ENCODE measurements at regions not wholly inside any gene's neighbourhood (a gene's known extent, or its start where the extent isn't known, plus 50 kb on each side); places are given as distances from the start of the nearest gene placed in this dataset.
"Not testable (repeated sequence)": the region's sequence is repeated elsewhere in the genome, so short reads cannot be mapped to it uniquely, and the experiment has no call there.

DNA sequence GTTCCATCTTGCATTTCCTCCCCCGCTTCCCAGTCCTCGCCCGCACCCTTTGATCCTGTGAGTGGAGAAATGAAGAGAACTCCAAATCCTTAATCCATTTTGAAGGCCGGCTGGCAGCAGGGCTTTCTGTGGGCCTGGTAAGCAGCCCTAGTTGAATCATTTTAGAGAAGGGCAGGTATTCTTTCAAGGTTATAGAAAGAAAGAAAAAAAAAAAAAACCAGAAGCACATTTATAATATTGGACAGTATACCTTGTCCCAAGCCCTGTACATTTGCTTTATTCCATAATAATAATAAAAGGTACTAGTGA is 103.7 kb downstream of the PROP1 start:
- CTCF ChIA-PET, result not testable (repeated sequence)

DNA sequence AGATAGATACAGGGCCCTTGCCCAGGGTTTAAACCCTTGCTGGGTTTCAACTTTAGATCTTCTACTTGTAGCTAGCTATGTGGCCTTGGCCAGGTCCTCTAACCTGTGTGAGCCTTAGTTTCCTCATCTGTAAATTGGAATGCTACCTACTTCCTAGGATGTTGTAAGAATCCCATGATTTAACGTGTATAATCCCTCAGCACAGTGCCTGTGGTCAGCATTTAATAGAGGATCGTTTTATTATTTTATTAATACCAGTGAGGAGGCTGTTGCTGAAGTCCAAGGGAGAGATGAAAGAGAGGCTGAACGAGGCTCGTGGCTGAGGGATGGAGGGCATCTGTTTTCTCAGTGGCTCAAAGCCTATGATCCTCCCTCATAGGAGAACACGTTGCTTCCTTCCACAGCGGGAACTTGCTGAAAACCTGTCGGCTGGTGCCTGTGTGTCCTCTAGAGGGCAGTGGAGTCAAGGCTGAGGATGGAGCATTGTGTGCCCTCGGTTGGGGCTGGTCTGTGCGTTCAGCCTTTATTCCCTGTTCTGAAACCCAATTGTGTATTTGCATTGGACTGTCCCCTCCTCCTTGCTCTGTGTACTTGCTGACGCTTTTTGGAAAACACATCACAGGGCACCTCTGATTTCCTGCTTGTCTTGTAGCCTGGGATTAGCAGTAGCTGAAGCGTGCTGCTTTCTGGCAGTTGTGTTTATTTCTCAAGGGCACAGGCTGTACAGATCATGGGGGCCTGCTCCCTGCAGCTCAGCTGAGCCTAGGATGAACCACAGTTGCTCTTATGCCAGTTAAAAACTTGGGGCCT is 104.3 kb downstream of the PROP1 start:
- H3K4me3 ChIP-seq (ENCODE audit: control insufficient read depth in 1 of 7, extremely low read depth in 1 of 7, insufficient read depth in 4 of 7, low read depth in 2 of 7, low read length in 6 of 7); H3K27ac ChIP-seq (ENCODE audit: insufficient read depth in 1 of 2, low read depth in 1 of 2, low read length in 2 of 2, poor library complexity in 1 of 2, severe bottlenecking in 2 of 2); H3K4me1 ChIP-seq (ENCODE audit: control extremely low read depth in 1 of 4, control insufficient read depth in 4 of 4, insufficient read depth in 4 of 4, low read length in 3 of 4); H3K36me3 ChIP-seq (ENCODE audit: control insufficient read depth in 4 of 4, insufficient read depth in 4 of 4, low read length in 3 of 4); H3K27me3 ChIP-seq (replicated peaks in 2 of 5; ENCODE audit: control insufficient read depth in 4 of 5, insufficient read depth in 5 of 5, low read length in 4 of 5); CTCF ChIA-PET; DNase-seq; POLR2A ChIA-PET; H3K9me3 ChIP-seq (ENCODE audit: control extremely low read depth in 1 of 5, control insufficient read depth in 4 of 5, insufficient read depth in 2 of 5, low read depth in 1 of 5, low read length in 4 of 5): not testable (repeated sequence)
- WGBS (ENCODE audit: insufficient coverage), result no CpG with 5 or more reads among the region's 11 CpGs

More for the DNA sequence above, 103.7 kb downstream of the PROP1 start:
- DNase-seq; H3K9me3 ChIP-seq (ENCODE audit: control extremely low read depth in 1 of 5, control insufficient read depth in 4 of 5, insufficient read depth in 2 of 5, low read depth in 1 of 5, low read length in 4 of 5); H3K4me3 ChIP-seq (ENCODE audit: control insufficient read depth in 1 of 7, extremely low read depth in 1 of 7, insufficient read depth in 4 of 7, low read depth in 2 of 7, low read length in 6 of 7); H3K4me1 ChIP-seq (ENCODE audit: control extremely low read depth in 1 of 4, control insufficient read depth in 4 of 4, insufficient read depth in 4 of 4, low read length in 3 of 4); H3K27ac ChIP-seq (ENCODE audit: insufficient read depth in 1 of 2, low read depth in 1 of 2, low read length in 2 of 2, poor library complexity in 1 of 2, severe bottlenecking in 2 of 2); H3K27me3 ChIP-seq (replicated peaks in 2 of 5; ENCODE audit: control insufficient read depth in 4 of 5, insufficient read depth in 5 of 5, low read length in 4 of 5); H3K36me3 ChIP-seq (ENCODE audit: control insufficient read depth in 4 of 4, insufficient read depth in 4 of 4, low read length in 3 of 4); POLR2A ChIA-PET: not testable (repeated sequence)
- WGBS (ENCODE audit: insufficient coverage), result no CpG with 5 or more reads among the region's 4 CpGs

DNA sequence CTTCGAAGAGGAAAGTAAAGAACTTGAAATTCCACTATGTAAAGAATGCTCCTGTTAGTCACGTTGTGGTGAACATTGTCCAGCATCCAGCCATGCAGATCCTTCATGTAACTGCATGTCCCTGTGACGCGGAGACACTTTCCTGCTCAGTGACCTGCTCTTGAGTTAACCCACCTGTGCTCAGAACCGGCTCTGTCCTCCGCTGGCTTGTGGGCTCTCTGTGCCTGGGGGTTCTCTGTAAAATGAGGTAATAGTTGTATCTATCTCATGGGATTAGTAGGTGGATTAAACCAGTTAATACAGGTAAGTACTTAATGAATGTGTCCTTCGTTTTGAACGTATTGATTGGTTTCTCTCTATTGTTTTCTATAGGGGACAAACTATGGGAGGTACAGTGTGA is 100.6 kb upstream of the FAM153A start:
- CTCF ChIA-PET; POLR2A ChIA-PET; H3K27me3 ChIP-seq (replicated peaks in 2 of 5; ENCODE audit: control insufficient read depth in 4 of 5, insufficient read depth in 5 of 5, low read length in 4 of 5); H3K4me1 ChIP-seq (ENCODE audit: control extremely low read depth in 1 of 4, control insufficient read depth in 4 of 4, insufficient read depth in 4 of 4, low read length in 3 of 4); H3K36me3 ChIP-seq (ENCODE audit: control insufficient read depth in 4 of 4, insufficient read depth in 4 of 4, low read length in 3 of 4); DNase-seq; H3K27ac ChIP-seq (ENCODE audit: insufficient read depth in 1 of 2, low read depth in 1 of 2, low read length in 2 of 2, poor library complexity in 1 of 2, severe bottlenecking in 2 of 2); H3K4me3 ChIP-seq (ENCODE audit: control insufficient read depth in 1 of 7, extremely low read depth in 1 of 7, insufficient read depth in 4 of 7, low read depth in 2 of 7, low read length in 6 of 7); H3K9me3 ChIP-seq (ENCODE audit: control extremely low read depth in 1 of 5, control insufficient read depth in 4 of 5, insufficient read depth in 2 of 5, low read depth in 1 of 5, low read length in 4 of 5): not testable (repeated sequence)
- 100% methylated on average over 3 of the region's 8 CpGs for WGBS (ENCODE audit: insufficient coverage)

DNA sequence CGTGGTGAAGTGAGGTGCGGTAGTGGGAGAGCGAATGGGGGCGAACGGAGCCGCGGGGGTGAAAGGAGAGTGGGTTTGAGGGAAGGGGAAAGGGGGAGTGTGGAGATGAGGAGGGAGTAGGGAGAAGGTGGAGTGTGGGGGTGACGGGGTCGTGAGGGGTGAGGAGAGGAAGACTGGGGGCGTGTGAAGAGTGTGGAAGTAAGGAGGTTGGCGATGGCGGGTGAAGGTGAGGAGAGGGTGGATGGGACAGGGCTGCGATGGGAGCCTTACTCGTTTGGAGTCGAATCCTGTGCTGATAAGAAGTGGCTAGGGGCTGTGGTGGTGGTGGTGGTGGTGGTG is 93.2 kb upstream of the FAM153A start:
- peak overlapping the region in 4 of 7 experiments; percentile 49 to 77 (median 62) for H3K4me3 ChIP-seq (ENCODE audit: control insufficient read depth in 1 of 7, extremely low read depth in 1 of 7, insufficient read depth in 4 of 7, low read depth in 2 of 7, low read length in 6 of 7)
- H3K9me3 ChIP-seq (ENCODE audit: control extremely low read depth in 1 of 5, control insufficient read depth in 4 of 5, insufficient read depth in 2 of 5, low read depth in 1 of 5, low read length in 4 of 5); H3K27ac ChIP-seq (ENCODE audit: insufficient read depth in 1 of 2, low read depth in 1 of 2, low read length in 2 of 2, poor library complexity in 1 of 2, severe bottlenecking in 2 of 2); H3K27me3 ChIP-seq (replicated peaks in 2 of 5; ENCODE audit: control insufficient read depth in 4 of 5, insufficient read depth in 5 of 5, low read length in 4 of 5); POLR2A ChIA-PET; H3K36me3 ChIP-seq (ENCODE audit: control insufficient read depth in 4 of 4, insufficient read depth in 4 of 4, low read length in 3 of 4); H3K4me1 ChIP-seq (ENCODE audit: control extremely low read depth in 1 of 4, control insufficient read depth in 4 of 4, insufficient read depth in 4 of 4, low read length in 3 of 4); CTCF ChIA-PET: not testable (repeated sequence)
- DNase-seq, result peak in 2 of 3 donors; percentile 9 to 16
- whole genome bisulfite sequencing (ENCODE audit: insufficient coverage), result no CpG with 5 or more reads among the region's 15 CpGs

DNA sequence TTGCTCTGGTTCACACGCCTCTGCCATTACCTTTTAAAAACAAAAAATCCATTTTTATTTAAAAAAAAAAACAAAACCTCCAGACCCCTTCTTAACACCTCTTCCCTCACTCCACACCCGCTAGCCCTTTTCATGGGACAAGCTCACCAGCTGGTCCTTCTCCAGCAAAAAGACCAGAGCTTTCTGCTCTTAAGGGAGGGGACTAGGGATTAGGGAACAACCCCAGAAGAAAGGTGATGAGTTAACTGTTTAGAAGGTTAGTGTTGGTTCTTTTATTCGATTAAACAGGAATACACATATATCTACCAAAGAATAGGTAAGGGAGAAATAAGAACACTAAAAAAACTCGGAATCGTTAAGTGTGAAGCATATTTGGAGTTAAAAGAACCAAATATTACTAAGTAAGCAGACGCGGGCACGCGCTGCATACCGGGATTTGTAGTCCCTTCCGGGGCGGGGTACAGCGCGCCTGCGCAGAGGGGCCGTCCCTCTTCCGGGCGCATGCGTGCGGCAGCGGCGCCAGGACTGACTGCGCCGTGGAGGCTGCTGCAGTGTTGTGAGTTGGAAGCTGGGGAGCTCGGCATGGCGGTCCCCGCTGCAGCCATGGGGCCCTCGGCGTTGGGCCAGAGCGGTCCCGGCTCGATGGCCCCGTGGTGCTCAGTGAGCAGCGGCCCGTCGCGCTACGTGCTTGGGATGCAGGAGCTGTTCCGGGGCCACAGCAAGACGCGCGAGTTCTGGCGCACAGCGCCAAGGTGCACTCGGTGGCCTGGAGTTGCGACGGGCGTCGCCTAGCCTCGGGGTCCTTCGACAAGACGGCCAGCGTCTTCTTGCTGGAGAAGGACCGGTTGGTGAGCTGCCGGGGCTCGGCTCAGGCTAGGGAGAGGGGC is 92.6 kb upstream of the FAM153A start:
- H3K27me3 ChIP-seq (replicated peaks in 2 of 5; ENCODE audit: control insufficient read depth in 4 of 5, insufficient read depth in 5 of 5, low read length in 4 of 5); H3K36me3 ChIP-seq (ENCODE audit: control insufficient read depth in 4 of 4, insufficient read depth in 4 of 4, low read length in 3 of 4); H3K27ac ChIP-seq (ENCODE audit: insufficient read depth in 1 of 2, low read depth in 1 of 2, low read length in 2 of 2, poor library complexity in 1 of 2, severe bottlenecking in 2 of 2); CTCF ChIA-PET; H3K4me1 ChIP-seq (ENCODE audit: control extremely low read depth in 1 of 4, control insufficient read depth in 4 of 4, insufficient read depth in 4 of 4, low read length in 3 of 4); POLR2A ChIA-PET; H3K9me3 ChIP-seq (ENCODE audit: control extremely low read depth in 1 of 5, control insufficient read depth in 4 of 5, insufficient read depth in 2 of 5, low read depth in 1 of 5, low read length in 4 of 5): not testable (repeated sequence)
- WGBS (ENCODE audit: insufficient coverage), result no CpG with 5 or more reads among the region's 56 CpGs
- DNase-seq, result peak; percentile 12 to 31 (median 29)
- peak overlapping the region in 6 of 7 experiments; percentile 31 to 64 (median 45) for H3K4me3 ChIP-seq (ENCODE audit: control insufficient read depth in 1 of 7, extremely low read depth in 1 of 7, insufficient read depth in 4 of 7, low read depth in 2 of 7, low read length in 6 of 7)

DNA sequence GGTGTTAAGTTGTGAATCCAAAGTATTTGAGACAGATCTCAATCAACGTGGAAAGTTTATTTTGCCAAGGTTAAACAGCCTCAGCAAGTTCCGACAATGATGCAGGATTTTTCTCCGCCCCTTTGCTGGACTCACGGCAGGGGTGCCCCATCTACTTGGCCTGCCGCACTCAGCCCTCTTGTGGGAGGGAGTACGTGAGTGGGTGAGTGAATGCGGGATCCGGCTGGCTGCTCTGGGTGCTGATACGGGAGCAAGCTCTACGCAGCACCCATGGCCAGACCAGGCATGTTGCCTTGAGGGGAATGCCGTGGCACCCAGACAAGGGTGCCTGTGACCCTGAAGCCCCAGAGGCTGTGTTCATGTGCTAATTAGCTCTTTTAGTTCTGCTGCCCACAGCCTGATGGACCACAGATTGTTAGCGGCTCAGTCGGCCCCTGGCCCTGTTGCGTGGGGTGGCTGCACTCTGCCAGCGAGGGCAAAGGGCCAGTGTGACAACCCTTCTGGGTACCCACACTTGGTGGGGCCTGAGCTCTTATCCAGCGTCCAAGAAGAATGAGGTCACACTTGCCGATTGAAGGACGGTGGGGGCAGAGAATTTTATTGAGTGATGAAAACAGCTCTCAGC is 81.2 kb upstream of the FAM153A start:
- H3K27me3 ChIP-seq (replicated peaks in 2 of 5; ENCODE audit: control insufficient read depth in 4 of 5, insufficient read depth in 5 of 5, low read length in 4 of 5); DNase-seq; H3K4me3 ChIP-seq (ENCODE audit: control insufficient read depth in 1 of 7, extremely low read depth in 1 of 7, insufficient read depth in 4 of 7, low read depth in 2 of 7, low read length in 6 of 7); H3K36me3 ChIP-seq (ENCODE audit: control insufficient read depth in 4 of 4, insufficient read depth in 4 of 4, low read length in 3 of 4); H3K27ac ChIP-seq (ENCODE audit: insufficient read depth in 1 of 2, low read depth in 1 of 2, low read length in 2 of 2, poor library complexity in 1 of 2, severe bottlenecking in 2 of 2); CTCF ChIA-PET; H3K9me3 ChIP-seq (ENCODE audit: control extremely low read depth in 1 of 5, control insufficient read depth in 4 of 5, insufficient read depth in 2 of 5, low read depth in 1 of 5, low read length in 4 of 5); H3K4me1 ChIP-seq (ENCODE audit: control extremely low read depth in 1 of 4, control insufficient read depth in 4 of 4, insufficient read depth in 4 of 4, low read length in 3 of 4); POLR2A ChIA-PET: not testable (repeated sequence)
- WGBS (ENCODE audit: insufficient coverage), result no CpG with 5 or more reads among the region's 18 CpGs

DNA sequence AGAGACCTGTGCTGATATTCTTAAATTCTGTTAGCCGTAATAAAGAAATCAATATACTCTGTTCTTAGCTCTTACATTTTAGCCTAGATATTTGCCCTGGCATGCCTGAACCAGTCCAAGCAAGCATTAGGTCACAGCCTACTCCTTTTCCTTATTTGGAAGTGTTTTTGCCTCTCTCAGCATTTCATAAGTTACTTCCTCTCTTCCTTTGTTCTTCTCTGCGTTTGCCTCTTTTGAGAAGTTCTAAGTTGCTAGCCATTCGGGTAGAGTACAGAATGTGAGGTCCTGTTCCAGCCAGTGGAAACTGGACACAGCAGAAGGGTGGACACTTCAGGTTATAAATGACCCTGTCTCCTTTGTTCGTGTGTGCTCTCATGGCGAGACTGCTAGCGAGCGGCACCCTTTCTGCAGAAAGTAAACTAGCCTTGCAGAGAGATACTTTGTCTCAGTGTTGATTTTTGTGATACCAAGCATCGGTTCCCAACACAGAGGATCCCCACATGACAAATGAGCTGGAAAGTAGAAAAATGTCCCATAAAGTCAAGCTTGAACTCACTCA is 75.0 kb upstream of the FAM153A start:
- CTCF ChIA-PET; H3K36me3 ChIP-seq (ENCODE audit: control insufficient read depth in 4 of 4, insufficient read depth in 4 of 4, low read length in 3 of 4); POLR2A ChIA-PET; H3K9me3 ChIP-seq (ENCODE audit: control extremely low read depth in 1 of 5, control insufficient read depth in 4 of 5, insufficient read depth in 2 of 5, low read depth in 1 of 5, low read length in 4 of 5); H3K4me1 ChIP-seq (ENCODE audit: control extremely low read depth in 1 of 4, control insufficient read depth in 4 of 4, insufficient read depth in 4 of 4, low read length in 3 of 4); H3K27ac ChIP-seq (ENCODE audit: insufficient read depth in 1 of 2, low read depth in 1 of 2, low read length in 2 of 2, poor library complexity in 1 of 2, severe bottlenecking in 2 of 2); H3K4me3 ChIP-seq (ENCODE audit: control insufficient read depth in 1 of 7, extremely low read depth in 1 of 7, insufficient read depth in 4 of 7, low read depth in 2 of 7, low read length in 6 of 7); DNase-seq; H3K27me3 ChIP-seq (replicated peaks in 2 of 5; ENCODE audit: control insufficient read depth in 4 of 5, insufficient read depth in 5 of 5, low read length in 4 of 5): not testable (repeated sequence)
- 100% methylated on average over 3 of the region's 8 CpGs for WGBS (ENCODE audit: insufficient coverage)

All from common myeloid progenitor, CD34-positive (primary cell).